GM18502 (cell line): ENCODE measurements at regions not wholly inside any gene's neighbourhood (a gene's known extent, or its start where the extent isn't known, plus 50 kb on each side); places are given as distances from the start of the nearest gene placed in this dataset.
A peak's percentile ranks its signal among the peaks of the same experiment; 100 is the strongest.
"Not testable (repeated sequence)": the region's sequence is repeated elsewhere in the genome, so short reads cannot be mapped to it uniquely, and the experiment has no call there.

Experiments used
- ATAC-seq: cut with Tn5 transposase; IDR thresholded peaks from one replicate; pipeline ENCODE4 v1.9.1; 2021; ENCODE audit warnings: mild to moderate bottlenecking; ENCODE audit not compliant: unreplicated experiment, poor library complexity

- no peak for ATAC-seq
These were observed 100.3 kb downstream of the KIF4B start for GRCh38 chr5:155113888-155114287.

DNA sequence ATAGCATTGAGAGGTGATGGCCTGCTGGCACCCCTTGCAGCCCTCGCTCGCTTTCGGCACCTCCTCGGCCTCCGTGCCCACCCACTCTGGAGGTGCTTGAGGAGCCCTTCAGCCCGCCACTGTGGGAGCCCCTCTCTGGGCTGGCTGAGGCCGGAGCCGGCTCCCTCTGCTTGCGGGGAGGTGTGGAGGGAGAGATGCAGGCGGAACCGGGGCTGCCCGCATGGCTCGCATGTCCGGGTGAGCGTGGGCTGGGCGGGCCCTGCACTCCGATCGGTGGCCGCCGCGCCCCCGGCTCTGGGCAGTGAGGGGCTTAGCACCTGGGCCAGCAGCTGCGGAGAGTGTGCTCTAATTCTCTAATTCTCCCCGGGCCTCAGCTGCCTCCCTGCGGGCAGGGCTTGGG is 101.1 kb downstream of the KIF4B start:
- no peak for ATAC-seq

DNA sequence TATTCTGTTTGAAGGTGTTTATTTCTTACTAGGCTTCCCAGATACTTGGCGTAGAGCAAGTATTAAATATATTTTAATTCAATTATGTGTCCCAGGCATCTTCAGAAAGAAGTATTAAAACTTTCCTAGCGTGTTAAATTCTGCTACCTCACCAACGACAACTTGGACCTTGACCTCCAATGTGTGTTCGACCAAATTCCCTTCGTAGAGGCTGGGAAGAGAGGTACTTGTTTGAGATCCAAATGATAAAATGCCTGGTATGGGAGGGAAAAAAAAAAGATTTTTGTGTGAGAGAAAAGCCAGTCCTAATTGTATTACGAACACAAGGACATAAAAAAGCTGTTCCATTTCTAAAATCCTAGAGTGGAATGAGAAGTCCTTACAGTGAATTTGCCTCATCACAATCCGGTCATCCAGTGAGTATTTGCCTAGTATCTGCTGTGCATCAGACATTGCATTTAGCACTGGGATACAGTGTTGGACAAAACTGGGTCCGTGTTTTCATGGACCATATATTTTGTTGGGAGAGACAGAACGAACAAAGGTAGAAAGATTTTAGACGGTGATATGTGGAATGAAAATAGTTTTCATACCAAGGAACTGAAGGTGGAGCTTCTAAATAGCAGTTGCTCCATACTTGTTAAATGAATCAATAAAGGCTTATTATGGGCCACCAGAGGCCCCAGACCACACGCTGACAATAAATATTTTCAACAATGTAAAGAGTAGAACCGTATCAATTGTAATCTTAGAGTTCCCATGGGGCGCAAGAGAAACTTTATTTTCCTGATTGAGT is 103.1 kb downstream of the KIF4B start:
- ATAC-seq: no peak

DNA sequence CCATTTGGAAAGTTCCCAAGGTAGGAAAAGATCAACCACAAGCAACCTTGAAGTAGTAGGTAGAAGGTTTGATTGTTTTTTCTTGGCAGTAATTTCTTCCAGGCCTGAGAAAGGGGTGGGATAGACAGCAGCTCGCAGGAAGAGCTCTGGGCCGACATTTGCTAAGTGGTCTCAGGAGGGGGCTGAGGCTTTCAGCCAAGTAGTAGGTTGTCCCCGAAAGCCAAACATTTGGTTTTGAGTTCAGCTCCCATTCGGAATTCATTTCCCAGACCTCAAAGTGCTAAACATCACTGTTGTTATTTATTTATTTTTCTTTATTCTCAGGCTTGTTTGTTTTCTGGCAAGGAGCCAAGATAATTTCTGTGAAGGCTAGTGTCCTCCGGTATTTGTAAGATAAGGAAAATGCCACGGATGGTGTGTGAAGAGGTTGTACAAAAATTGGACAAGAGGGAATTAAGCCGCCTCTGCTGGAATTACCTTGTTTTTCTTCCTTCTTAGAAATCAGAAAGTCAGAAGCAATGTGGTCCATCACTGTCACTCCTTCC is 112.1 kb downstream of the KIF4B start:
- no peak for ATAC-seq

- no peak for ATAC-seq
These were observed 113.0 kb downstream of the KIF4B start for GRCh38 chr5:155126573-155126972.

- ATAC-seq: no peak
These were observed 114.0 kb downstream of the KIF4B start for GRCh38 chr5:155127552-155127951.

- no peak for ATAC-seq
These were observed 115.4 kb downstream of the KIF4B start for GRCh38 chr5:155128786-155129512.

DNA sequence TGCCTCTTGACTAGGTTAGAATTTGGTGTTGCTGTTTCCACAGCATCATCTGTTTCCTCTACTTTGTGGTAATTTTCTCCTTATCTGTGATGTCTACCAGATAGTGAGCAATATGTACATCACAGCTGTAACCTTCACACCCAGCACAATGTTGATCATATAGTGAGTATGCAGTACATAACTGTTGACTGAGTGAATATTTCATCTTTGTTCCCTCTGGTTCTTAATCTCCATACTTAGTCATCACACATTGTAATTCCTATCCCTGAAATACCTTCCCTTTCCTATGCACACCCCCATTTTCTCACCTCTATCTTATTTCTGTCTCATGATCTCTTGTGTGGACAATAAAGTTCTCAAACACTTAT is 115.9 kb downstream of the KIF4B start:
- no peak for ATAC-seq

GRCh38 chr5:155134130-155134529 is 120.6 kb downstream of the KIF4B start:
- ATAC-seq: no peak

DNA sequence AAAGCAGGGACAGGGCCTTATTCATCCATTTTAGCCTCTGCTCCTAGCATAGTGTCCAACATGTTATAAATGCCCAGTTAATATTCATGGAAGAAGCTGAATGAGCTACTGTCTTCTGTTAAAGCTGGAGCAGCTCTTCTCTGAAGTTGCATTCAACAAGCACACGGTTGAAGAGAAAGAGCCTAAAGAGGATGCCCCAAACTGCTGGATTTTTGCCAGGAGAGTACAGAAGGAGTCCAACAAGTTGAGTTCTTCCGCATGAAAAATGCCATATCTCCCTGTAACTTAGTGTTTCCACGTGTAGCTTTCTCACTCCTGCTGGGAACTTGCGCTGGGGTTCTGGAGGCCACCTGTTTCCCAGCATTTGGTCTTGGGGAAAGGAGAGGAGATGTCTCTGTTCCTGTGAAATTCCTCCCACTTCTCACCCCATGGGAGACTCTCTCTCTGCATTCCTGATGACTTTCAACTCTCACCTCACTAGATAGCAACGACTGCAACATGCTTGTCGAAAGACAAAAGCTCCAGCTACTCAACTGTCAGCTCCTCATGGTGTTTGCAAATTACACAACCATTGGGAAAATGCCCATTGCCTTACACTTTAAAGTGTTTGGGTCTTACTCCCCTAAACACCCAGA is 122.8 kb downstream of the KIF4B start:
- ATAC-seq: no peak

DNA sequence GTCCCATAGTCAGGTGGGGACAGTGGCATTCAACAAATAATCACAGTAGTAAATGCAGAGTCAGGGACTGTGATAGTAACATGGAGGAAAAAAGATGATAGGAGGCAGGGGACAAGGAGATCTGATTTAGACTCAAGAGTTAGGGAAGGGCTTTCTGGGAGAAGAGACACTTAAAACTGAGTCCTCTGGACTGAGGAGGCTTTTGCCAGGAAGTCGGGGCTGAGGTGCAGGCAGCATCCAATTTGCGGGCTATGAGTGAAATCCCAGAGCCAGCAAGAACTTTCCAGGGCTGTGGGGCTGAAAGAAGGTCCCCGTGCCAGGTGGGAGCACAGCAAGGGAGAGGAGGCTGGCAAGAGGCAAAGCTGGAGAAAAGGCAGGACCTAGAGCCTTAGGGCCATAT is 124.1 kb downstream of the KIF4B start:
- ATAC-seq: no peak

DNA sequence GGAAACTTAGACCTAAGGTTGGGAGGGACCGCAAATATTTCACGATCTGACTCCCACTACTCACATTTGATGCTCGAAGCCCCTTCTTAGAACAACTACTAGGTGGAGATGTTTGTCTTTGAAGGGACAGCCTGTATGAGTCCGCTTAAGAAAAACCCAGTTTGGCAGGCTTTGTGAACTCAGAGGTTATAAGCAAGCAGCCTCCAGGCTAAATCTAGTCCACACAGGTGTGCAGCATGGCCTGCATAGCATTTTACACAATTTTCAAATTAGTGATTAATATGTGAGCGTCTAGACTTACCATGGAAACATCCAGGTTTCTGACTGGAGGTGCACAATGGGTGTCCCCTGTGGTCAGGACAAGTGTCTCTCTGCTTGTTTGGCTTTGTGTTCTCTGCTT is 127.1 kb downstream of the KIF4B start:
- no peak for ATAC-seq

GRCh38 chr5:155144956-155145355 is 131.4 kb downstream of the KIF4B start:
- ATAC-seq: no peak

DNA sequence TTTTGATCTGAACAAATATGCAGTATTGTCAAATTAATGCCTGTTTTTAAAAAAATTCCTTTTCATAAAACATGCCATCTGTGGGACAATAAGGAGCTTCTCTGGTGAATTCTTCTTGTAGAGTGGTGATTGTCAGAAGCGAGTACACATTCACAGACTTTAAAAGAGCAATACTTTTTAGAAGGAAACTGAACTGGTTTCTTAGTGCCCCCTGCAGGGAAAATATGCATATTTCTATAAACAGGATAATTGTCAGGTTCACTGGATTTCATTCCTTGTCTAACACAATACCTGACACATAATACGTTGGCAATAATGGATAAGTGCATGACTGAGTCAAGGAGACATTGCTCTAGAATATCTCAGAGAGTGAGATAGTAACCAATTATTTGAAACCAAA is 133.7 kb downstream of the KIF4B start:
- no peak for ATAC-seq

DNA sequence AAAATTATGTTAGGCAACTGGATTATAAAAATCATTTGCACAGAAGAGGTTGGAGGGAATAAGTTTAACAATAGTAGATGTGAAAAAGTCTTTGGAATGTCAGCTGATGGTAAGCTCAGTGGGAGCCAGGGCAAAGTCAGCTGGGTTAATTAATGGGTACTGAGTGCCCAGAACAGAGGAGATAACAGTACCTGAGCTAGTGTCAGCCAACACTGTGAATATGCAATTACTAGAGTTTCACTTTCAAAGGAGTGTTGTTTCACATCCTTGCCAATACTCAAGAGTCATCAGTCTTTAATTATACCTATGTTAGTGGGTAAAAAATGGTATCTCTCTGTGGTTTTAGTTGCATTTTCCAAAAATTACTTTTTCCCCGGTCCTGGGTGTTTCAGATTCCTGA is 135.1 kb downstream of the KIF4B start:
- peak; percentile 62 for ATAC-seq

DNA sequence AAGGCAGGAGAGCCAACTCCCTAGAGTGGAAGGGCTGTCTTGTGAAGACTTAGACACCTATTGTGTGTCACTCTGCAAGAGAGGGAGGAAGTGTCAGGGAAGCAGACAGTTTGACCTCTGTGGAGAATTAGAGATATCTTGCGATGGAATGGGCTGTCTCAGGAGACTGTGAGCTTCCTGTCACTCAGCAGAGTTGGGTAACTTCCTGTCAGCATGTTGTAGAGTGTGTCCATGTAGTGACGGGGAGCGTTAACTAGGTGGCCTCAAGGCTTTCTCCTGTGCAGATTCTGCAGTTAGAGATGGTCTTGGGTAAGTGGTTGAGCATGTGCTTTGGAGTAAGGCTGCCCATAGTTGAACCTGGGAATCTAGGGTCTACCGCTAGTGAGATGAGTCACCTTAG is 136.5 kb downstream of the KIF4B start:
- no peak for ATAC-seq

- ATAC-seq: no peak
These were observed 141.4 kb downstream of the KIF4B start for GRCh38 chr5:155154973-155155372.

- ATAC-seq: not testable (repeated sequence)
These were observed 149.5 kb downstream of the KIF4B start for GRCh38 chr5:155163084-155163483.

DNA sequence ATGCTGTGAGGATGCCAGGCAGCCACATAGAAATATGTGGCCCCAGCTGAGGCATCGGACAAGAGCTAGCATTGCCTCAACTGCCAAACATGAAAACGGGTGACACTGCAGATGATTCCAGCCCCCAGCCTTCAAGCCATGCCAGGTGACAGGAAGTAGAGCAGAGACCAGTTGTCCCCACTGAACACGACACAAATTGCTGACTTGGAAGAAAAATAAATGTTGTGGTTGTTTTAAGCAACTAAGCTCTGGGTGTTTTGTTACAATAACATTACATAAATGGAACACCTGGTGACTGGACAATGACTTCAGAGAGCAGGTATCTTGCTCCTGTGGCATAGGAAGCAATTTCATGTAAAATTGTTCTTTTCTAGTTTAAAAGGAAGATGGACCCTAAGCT is 154.2 kb downstream of the KIF4B start:
- no peak for ATAC-seq

DNA sequence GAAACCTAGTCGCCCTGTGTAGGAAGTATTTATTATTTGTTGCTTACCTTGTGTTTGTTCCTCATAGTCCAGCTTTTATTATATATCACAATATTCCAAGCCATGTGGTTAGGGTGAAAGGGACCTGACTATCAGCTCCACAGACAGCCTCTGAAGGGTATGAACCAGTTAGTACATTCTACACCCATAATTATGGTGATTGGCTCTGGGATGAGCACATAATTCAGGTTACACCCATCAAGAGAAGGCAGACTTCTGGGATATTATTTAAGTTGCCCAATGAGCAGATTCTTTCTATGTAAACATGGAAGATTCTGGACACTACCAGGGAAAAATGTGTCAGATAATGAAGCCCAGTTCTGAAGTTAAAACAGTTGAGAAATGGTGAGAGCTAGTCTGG is 168.0 kb downstream of the KIF4B start:
- no peak for ATAC-seq

DNA sequence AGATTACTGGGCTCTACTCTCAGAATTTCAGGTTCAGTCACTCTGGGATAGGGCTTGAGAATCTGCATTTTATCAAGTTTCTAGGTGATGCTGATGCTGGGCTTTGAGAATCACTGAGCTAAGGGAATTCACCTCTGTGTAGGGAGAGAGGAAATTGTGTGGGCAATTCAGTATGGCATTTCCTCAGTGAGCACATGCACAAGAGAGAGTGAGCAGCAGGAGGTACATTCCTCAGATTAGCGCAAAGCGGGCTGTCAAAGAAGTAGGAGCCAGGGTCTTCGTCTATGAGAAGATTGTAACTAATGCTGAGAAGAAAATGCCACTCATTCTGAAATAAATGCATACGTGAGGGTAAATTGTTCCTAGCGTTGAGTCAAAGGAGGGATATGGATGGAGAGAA is 175.9 kb downstream of the KIF4B start:
- no peak for ATAC-seq
